Motor neuron (in vitro differentiated cells): ENCODE measurements at regions not wholly inside any gene's neighbourhood (a gene's known extent, or its start where the extent isn't known, plus 50 kb on each side); places are given as distances from the start of the nearest gene placed in this dataset.
A peak's percentile ranks its signal among the peaks of the same experiment; 100 is the strongest.

ENCODE experiments used
- ATAC-seq, 8 experiments: fragments of 200-7000 bp; cut with Tn5 transposase; replicated peaks in 6 of 8; 2 replicates each; pipeline ENCODE4 v1.8.0; 2021; ENCODE audit warnings: mild to moderate bottlenecking in 8 of 8, moderate library complexity in 8 of 8
- H3K27ac ChIP-seq, 2 donors: fragments of 250-450 bp; sonication (Bioruptor Pico); 2 replicates each; pipeline ENCODE4 v1.9.0; 2021; ENCODE audit warnings: antibody characterized with exemption in 2 of 2, mild to moderate bottlenecking in 2 of 2, moderate library complexity in 1 of 2
- H3K4me1 ChIP-seq, 2 donors: fragments of 250-450 bp; sonication (Bioruptor Pico); replicated peaks in 1 of 2; 2 replicates each; pipeline ENCODE4 v1.6.1; 2021; ENCODE audit warnings: antibody characterized with exemption in 2 of 2, mild to moderate bottlenecking in 2 of 2, moderate library complexity in 1 of 2
- H3K4me3 ChIP-seq, 5 donors: fragments of 250-450 bp; sonication (Bioruptor Pico); 2 replicates each; pipeline ENCODE4 v1.9.0; 2021; ENCODE audit warnings: antibody characterized with exemption in 5 of 5, mild to moderate bottlenecking in 5 of 5, moderate library complexity in 4 of 5
- WGBS, 10 experiments: fragments of 450-650 bp; shearing (Covaris generic); methylation state at CpG; one replicate each; pipeline ENCODE4 v1.0.0; 2022; 5-methylcytosine and 5-hydroxymethylcytosine counted together
- in situ Hi-C, 9 experiments: fragments of 400-800 bp; cut with MboI; loops; one replicate each; pipeline ENCODE4 v1.15.0; 2021; ENCODE audit warnings: low sequenced_read_pairs in 9 of 9, low pct_unique_long_range_greater_than_20kb in 2 of 9; ENCODE audit not compliant: unreplicated experiment in 9 of 9

- Histone ChIP-seq H3K4me3 (no peak overlapping the region), H3K27ac (no peak overlapping the region), H3K4me1 (no peaks in the 10 kb centered on the region)
- 0 to 100% (median 76%) methylated on average over 1 to 3 of the region's 3 CpGs; no CpG with 5 or more reads in 2 of the 10 experiments for WGBS, 10 experiments
- no peak for ATAC-seq
- in situ Hi-C loops = no loop called here
Observed at GRCh38 chr2:59713577-59713976, 839.9 kb downstream of the BCL11A start.

- Histone ChIP-seq H3K27ac (no peak overlapping the region), H3K4me1 (no peaks in the 10 kb centered on the region), H3K4me3 (no peak overlapping the region)
- in situ Hi-C loops = no loop called here
- no peak for ATAC-seq
Observed at GRCh38 chr2:59711121-59711520, 842.3 kb downstream of the BCL11A start.

- ATAC-seq = no peak
- Histone ChIP-seq H3K4me1 (no peaks in the 10 kb centered on the region), H3K4me3 (no peak overlapping the region), H3K27ac (no peak overlapping the region)
- 0 to 100% (median 75%) methylated on average over 1 to 4 of the region's 4 CpGs for WGBS, 10 experiments
- in situ Hi-C loops = no loop called here
Observed at GRCh38 chr2:59706729-59707128, 846.7 kb downstream of the BCL11A start.

- no peak for ATAC-seq
- in situ Hi-C loops = no loop called here
- 0 to 100% (median 52%) methylated on average over 1 of the region's 1 CpG; no CpG with 5 or more reads in 2 of the 10 experiments for WGBS, 10 experiments
Observed at GRCh38 chr2:59703796-59704195, 849.7 kb downstream of the BCL11A start.

GRCh38 chr2:59702026-59702425 is 851.4 kb downstream of the BCL11A start:
- ATAC-seq = no peak
- WGBS, 10 experiments = 20 to 80% (median 38%) methylated on average over 1 of the region's 1 CpG; no CpG with 5 or more reads in 6 of the 10 experiments
- in situ Hi-C loops = no loop called here
- Histone ChIP-seq H3K4me1 (no peaks in the 10 kb centered on the region), H3K4me3 (no peak overlapping the region), H3K27ac (no peak overlapping the region)

More at GRCh38 chr2:59703796-59704195, 849.7 kb downstream of the BCL11A start:
- Histone ChIP-seq H3K4me1 (no peaks in the 10 kb centered on the region), H3K27ac (no peak overlapping the region), H3K4me3 (no peak overlapping the region)

- no peak overlapping the region for H3K4me3 ChIP-seq
- 46 to 100% (median 79%) methylated on average over 1 to 3 of the region's 3 CpGs; no CpG with 5 or more reads in 3 of the 10 experiments for WGBS, 10 experiments
- H3K4me1 ChIP-seq = no peaks in the 10 kb centered on the region
- in situ Hi-C loops = no loop called here
- no peak overlapping the region for H3K27ac ChIP-seq
- ATAC-seq = no peak
Observed at GRCh38 chr2:59701271-59701994, 852.0 kb downstream of the BCL11A start.

- H3K4me1 ChIP-seq = no peaks in the 10 kb centered on the region
- in situ Hi-C loops = no loop called here
- no peak overlapping the region for H3K4me3 ChIP-seq
- H3K27ac ChIP-seq = no peak overlapping the region
- WGBS, 10 experiments = 20 to 100% (median 80%) methylated on average over 1 of the region's 1 CpG; no CpG with 5 or more reads in 3 of the 10 experiments
- ATAC-seq = no peak
Observed at GRCh38 chr2:59694176-59694575, 859.3 kb downstream of the BCL11A start.

GRCh38 chr2:59693231-59693959 is 860.1 kb downstream of the BCL11A start:
- Histone ChIP-seq H3K4me1 (no peaks in the 10 kb centered on the region), H3K4me3 (no peak overlapping the region), H3K27ac (no peak overlapping the region)
- ATAC-seq = no peak
- in situ Hi-C loops = no loop called here
- 0 to 100% (median 60%) methylated on average over 1 to 2 of the region's 2 CpGs for whole genome bisulfite sequencing, 10 experiments

GRCh38 chr2:59691518-59692190 is 861.8 kb downstream of the BCL11A start:
- no peak for ATAC-seq
- Histone ChIP-seq H3K4me1 (no peaks in the 10 kb centered on the region), H3K27ac (no peak overlapping the region), H3K4me3 (no peak overlapping the region)
- in situ Hi-C loops = no loop called here
- WGBS, 10 experiments = 17 to 100% (median 50%) methylated on average over 1 to 3 of the region's 3 CpGs; no CpG with 5 or more reads in 1 of the 10 experiments

- Histone ChIP-seq H3K27ac (no peak overlapping the region), H3K4me3 (no peak overlapping the region), H3K4me1 (no peaks in the 10 kb centered on the region)
- in situ Hi-C loops = no loop called here
- 20 to 100% (median 93%) methylated on average over 1 to 4 of the region's 4 CpGs; no CpG with 5 or more reads in 5 of the 10 experiments for WGBS, 10 experiments
- no peak for ATAC-seq
Observed at GRCh38 chr2:59690849-59691248, 862.6 kb downstream of the BCL11A start.

- no peaks in the 10 kb centered on the region for H3K4me1 ChIP-seq
- in situ Hi-C loops = no loop called here
- no peak overlapping the region for H3K4me3 ChIP-seq
- WGBS, 10 experiments = 0 to 100% (median 82%) methylated on average over 1 of the region's 1 CpG; no CpG with 5 or more reads in 2 of the 10 experiments
- H3K27ac ChIP-seq = no peak overlapping the region
- no peak for ATAC-seq
Observed at GRCh38 chr2:59684771-59685166, 868.7 kb downstream of the BCL11A start.

GRCh38 chr2:59684116-59684770 is 869.2 kb downstream of the BCL11A start:
- peak in 3 of 8 experiments; percentile 14 to 46 (median 22) for ATAC-seq
- in situ Hi-C loops = no loop called here

GRCh38 chr2:59680863-59681262 is 872.6 kb downstream of the BCL11A start:
- Histone ChIP-seq H3K4me1 (no peaks in the 10 kb centered on the region), H3K27ac (no peak overlapping the region), H3K4me3 (no peak overlapping the region)
- in situ Hi-C loops = no loop called here
- ATAC-seq = no peak
- 0 to 100% (median 81%) methylated on average over 1 of the region's 1 CpG; no CpG with 5 or more reads in 2 of the 10 experiments for WGBS, 10 experiments

More at GRCh38 chr2:59684116-59684770, 869.2 kb downstream of the BCL11A start:
- 0 to 100% (median 80%) methylated on average over 1 to 4 of the region's 4 CpGs for WGBS, 10 experiments
- Histone ChIP-seq H3K4me3 (no peak overlapping the region), H3K4me1 (no peaks in the 10 kb centered on the region), H3K27ac (no peak overlapping the region)
